Parathyroid adenoma (tissue), 2 donors: ENCODE measurements at regions not wholly inside any gene's neighbourhood (a gene's known extent, or its start where the extent isn't known, plus 50 kb on each side); places are given as distances from the start of the nearest gene placed in this dataset.
"Not testable (repeated sequence)": the region's sequence is repeated elsewhere in the genome, so short reads cannot be mapped to it uniquely, and the experiment has no call there.

ENCODE experiments used
- H2AFZ ChIP-seq: fragments of 300-600 bp; sonication (generic); one replicate; pipeline ENCODE4 v1.7.0; 2017; ENCODE audit warnings: antibody characterized with exemption, mild to moderate bottlenecking
- H3K27ac ChIP-seq: fragments of 300-600 bp; sonication (generic); one replicate; pipeline ENCODE4 v1.7.0; 2017
- H3K27me3 ChIP-seq: fragments of 300-600 bp; sonication (generic); one replicate; pipeline ENCODE4 v1.7.0; 2017; ENCODE audit warnings: low read length; ENCODE audit not compliant: control insufficient read depth, insufficient read depth
- H3K36me3 ChIP-seq: fragments of 300-600 bp; sonication (generic); one replicate; pipeline ENCODE4 v1.7.0; 2017; ENCODE audit warnings: low read length; ENCODE audit not compliant: control insufficient read depth, insufficient read depth
- H3K4me1 ChIP-seq: fragments of 300-600 bp; sonication (generic); one replicate; pipeline ENCODE4 v1.7.0; 2017; ENCODE audit warnings: control low read depth
- H3K4me2 ChIP-seq: fragments of 300-600 bp; sonication (generic); one replicate; pipeline ENCODE4 v1.7.0; 2017; ENCODE audit warnings: low read length
- H3K4me3 ChIP-seq: fragments of 300-600 bp; sonication (generic); one replicate; pipeline ENCODE4 v1.7.0; 2017; ENCODE audit warnings: low read depth, low read length
- H3K79me2 ChIP-seq: fragments of 300-600 bp; sonication (generic); one replicate; pipeline ENCODE4 v1.7.0; 2017; ENCODE audit warnings: control low read depth
- H3K9ac ChIP-seq: fragments of 300-600 bp; sonication (generic); one replicate; pipeline ENCODE4 v1.7.0; 2017; ENCODE audit warnings: mild to moderate bottlenecking
- H3K9me3 ChIP-seq: fragments of 300-600 bp; sonication (generic); one replicate; pipeline ENCODE4 v1.7.0; 2017; ENCODE audit warnings: low read length; ENCODE audit not compliant: control insufficient read depth
- CTCF ChIP-seq: fragments of 300-600 bp; sonication (generic); IDR thresholded peaks from one replicate; pipeline ENCODE4 v1.7.0; 2017; ENCODE audit warnings: antibody characterized with exemption, mild to moderate bottlenecking
- donor health status: primary hyperparathyroidism.

- Histone ChIP-seq H3K27me3 (no peaks in the 10 kb centered on the region), H3K36me3 (no peaks in the 10 kb centered on the region), H3K4me1 (no peaks in the 10 kb centered on the region), H3K4me3 (no peak overlapping the region), H3K27ac (no peak overlapping the region), H3K9me3 (no peaks in the 10 kb centered on the region), H3K79me2 (no peaks in the 10 kb centered on the region), H3K4me2 (no peak overlapping the region), H2AFZ (no peak overlapping the region), H3K9ac (no peak overlapping the region)
- TF ChIP-seq CTCF = no peak
Measured at GRCh38 chr3:35276568-35276967, 362.8 kb upstream of the ARPP21 start.

GRCh38 chr3:35291471-35292236 lies 347.7 kb upstream of the ARPP21 start:
- Histone ChIP-seq H3K4me2 (no peak overlapping the region), H3K27ac (no peak overlapping the region), H3K9ac (no peak overlapping the region), H3K9me3 (no peaks in the 10 kb centered on the region), H3K36me3 (no peaks in the 10 kb centered on the region), H2AFZ (no peak overlapping the region), H3K4me3 (no peak overlapping the region), H3K79me2 (no peaks in the 10 kb centered on the region), H3K4me1 (no peaks in the 10 kb centered on the region), H3K27me3 (no peaks in the 10 kb centered on the region)
- TF ChIP-seq CTCF = no peak

GRCh38 chr3:35292568-35292967 lies 346.8 kb upstream of the ARPP21 start:
- Histone ChIP-seq H3K9ac (no peak overlapping the region), H3K4me2 (no peak overlapping the region), H3K79me2 (no peaks in the 10 kb centered on the region), H2AFZ (no peak overlapping the region), H3K27ac (no peak overlapping the region), H3K4me3 (no peak overlapping the region), H3K9me3 (no peaks in the 10 kb centered on the region), H3K36me3 (no peaks in the 10 kb centered on the region), H3K4me1 (no peaks in the 10 kb centered on the region), H3K27me3 (no peaks in the 10 kb centered on the region)
- no peak for TF ChIP-seq CTCF

- Histone ChIP-seq H2AFZ (no peak overlapping the region), H3K9me3 (no peaks in the 10 kb centered on the region), H3K4me3 (no peak overlapping the region), H3K4me1 (no peaks in the 10 kb centered on the region), H3K27me3 (no peaks in the 10 kb centered on the region), H3K36me3 (no peaks in the 10 kb centered on the region), H3K27ac (no peak overlapping the region), H3K4me2 (no peak overlapping the region), H3K79me2 (no peaks in the 10 kb centered on the region), H3K9ac (no peak overlapping the region)
- no peak for TF ChIP-seq CTCF
Measured at GRCh38 chr3:35295906-35296305, 343.4 kb upstream of the ARPP21 start.

DNA sequence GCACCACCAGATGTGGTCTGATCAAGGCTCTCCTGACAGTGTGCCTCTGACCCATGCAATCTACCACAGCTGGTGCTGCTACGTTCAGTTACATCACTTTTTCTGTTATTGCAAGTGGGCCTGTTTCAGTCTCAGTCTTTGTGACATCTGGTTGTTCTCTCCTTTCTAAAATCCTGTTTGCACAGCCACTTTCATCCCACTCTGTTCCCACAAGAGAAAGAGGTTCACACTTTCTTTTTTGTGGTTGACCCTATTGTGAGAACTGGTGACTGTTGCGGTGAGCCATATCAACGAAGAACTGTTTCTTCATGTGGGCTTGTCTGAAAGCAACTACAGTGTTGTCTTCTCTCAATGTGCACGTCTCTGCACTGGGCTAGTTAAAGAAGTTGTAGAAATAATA lies 342.8 kb upstream of the ARPP21 start:
- no peaks in the 10 kb centered on the region for H3K36me3 ChIP-seq
- H3K9me3 ChIP-seq = no peaks in the 10 kb centered on the region
- no peak overlapping the region for H3K9ac ChIP-seq
- H3K79me2 ChIP-seq = no peaks in the 10 kb centered on the region
- no peak overlapping the region for H3K4me3 ChIP-seq
- H3K4me2 ChIP-seq = no peak overlapping the region
- no peaks in the 10 kb centered on the region for H3K4me1 ChIP-seq
- TF ChIP-seq CTCF = no peak
- H3K27me3 ChIP-seq = no peaks in the 10 kb centered on the region
- no peak overlapping the region for H2AFZ ChIP-seq
- no peak overlapping the region for H3K27ac ChIP-seq

- not testable (repeated sequence) for H3K4me2 ChIP-seq, H2AFZ ChIP-seq, H3K27ac ChIP-seq, H3K27me3 ChIP-seq, H3K79me2 ChIP-seq, H3K9ac ChIP-seq, H3K4me1 ChIP-seq, H3K4me3 ChIP-seq, H3K36me3 ChIP-seq, H3K9me3 ChIP-seq
Measured at GRCh38 chr3:35296944-35297343, 342.4 kb upstream of the ARPP21 start.
